Tibial nerve (tissue), 4 donors: ENCODE measurements at regions not wholly inside any gene's neighbourhood (a gene's known extent, or its start where the extent isn't known, plus 50 kb on each side); places are given as distances from the start of the nearest gene placed in this dataset.

Experiments
- EP300 ChIP-seq, 2 donors: sonication (generic); formaldehyde crosslinking; IDR thresholded peaks; one replicate each; pipeline ENCODE4 v1.6.1; 2017; ENCODE audit warnings: antibody characterized with exemption in 2 of 2, mild to moderate bottlenecking in 1 of 2
- POLR2A ChIP-seq, 2 donors: fragments of 450-650 bp; IDR thresholded peaks; one replicate each; pipeline ENCODE4 v1.6.1; 2017; ENCODE audit warnings: antibody characterized with exemption in 2 of 2, mild to moderate bottlenecking in 2 of 2, moderate library complexity in 2 of 2
- TF ChIP-seq, protein P1 (sequence below), 5 experiments: fragments of 200-600 bp in 3 of 5; fragments of 450-650 bp in 2 of 5; sonication (generic) in 3 of 5; IDR thresholded peaks; one replicate each; pipeline ENCODE4 v1.5.1; 2016 to 2019; ENCODE audit warnings: antibody characterized with exemption in 5 of 5, mild to moderate bottlenecking in 3 of 5, moderate library complexity in 2 of 5

DNA sequence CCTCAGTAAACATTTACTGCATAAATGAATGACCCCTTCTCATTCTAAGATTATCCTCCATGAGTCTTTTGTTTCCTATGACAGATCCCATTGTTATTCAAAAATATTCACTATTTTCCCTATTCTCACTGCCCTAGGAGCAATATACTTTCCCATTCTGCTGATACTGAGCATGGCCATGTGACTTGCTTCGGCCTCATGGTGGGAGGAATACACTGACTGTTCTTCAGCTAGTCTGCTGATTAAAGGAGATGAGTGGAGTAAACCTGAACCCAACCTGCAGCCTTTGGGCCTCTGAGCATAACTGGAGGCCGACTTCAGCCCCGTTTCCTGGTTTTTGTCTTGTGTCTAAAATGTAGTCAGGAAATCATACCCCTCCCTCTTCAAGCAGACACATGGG lies 531.8 kb upstream of the SALL1 start:
- no peak for TF ChIP-seq EP300 (IDR thresholded peaks at IDR 0.05)
- TF ChIP-seq, protein P1, sequence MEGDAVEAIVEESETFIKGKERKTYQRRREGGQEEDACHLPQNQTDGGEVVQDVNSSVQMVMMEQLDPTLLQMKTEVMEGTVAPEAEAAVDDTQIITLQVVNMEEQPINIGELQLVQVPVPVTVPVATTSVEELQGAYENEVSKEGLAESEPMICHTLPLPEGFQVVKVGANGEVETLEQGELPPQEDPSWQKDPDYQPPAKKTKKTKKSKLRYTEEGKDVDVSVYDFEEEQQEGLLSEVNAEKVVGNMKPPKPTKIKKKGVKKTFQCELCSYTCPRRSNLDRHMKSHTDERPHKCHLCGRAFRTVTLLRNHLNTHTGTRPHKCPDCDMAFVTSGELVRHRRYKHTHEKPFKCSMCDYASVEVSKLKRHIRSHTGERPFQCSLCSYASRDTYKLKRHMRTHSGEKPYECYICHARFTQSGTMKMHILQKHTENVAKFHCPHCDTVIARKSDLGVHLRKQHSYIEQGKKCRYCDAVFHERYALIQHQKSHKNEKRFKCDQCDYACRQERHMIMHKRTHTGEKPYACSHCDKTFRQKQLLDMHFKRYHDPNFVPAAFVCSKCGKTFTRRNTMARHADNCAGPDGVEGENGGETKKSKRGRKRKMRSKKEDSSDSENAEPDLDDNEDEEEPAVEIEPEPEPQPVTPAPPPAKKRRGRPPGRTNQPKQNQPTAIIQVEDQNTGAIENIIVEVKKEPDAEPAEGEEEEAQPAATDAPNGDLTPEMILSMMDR (IDR thresholded peaks at IDR 0.05): no peak
- no peak for TF ChIP-seq POLR2A (IDR thresholded peaks at IDR 0.05)
